GM18517 (cell line): ENCODE measurements at regions not wholly inside any gene's neighbourhood (a gene's known extent, or its start where the extent isn't known, plus 50 kb on each side); places are given as distances from the start of the nearest gene placed in this dataset.

Experiments
- ATAC-seq: cut with Tn5 transposase; IDR thresholded peaks from one replicate; pipeline ENCODE4 v1.9.1; 2021; ENCODE audit warnings: mild to moderate bottlenecking, moderate library complexity; ENCODE audit not compliant: unreplicated experiment

DNA sequence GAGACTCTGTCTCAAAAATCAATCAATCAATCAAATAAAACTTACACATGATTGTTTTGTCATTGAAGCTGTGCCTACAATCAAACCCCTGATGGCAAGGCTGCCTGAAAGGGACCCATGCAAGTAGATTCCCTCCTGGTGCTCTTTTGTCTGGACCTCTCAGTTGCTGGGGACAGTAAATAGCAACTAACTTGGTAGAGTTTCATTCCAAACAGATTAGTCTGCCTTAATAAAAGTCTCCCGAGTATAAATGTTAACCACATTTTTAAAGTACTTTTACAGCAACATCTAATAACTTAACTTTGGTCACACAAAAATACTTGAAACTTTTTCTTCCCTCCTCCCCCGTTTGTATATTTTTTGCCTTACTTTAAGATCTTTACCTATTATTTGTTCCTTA, 105.5 kb downstream of the FEM1C start:
- ATAC-seq, result no peak

DNA sequence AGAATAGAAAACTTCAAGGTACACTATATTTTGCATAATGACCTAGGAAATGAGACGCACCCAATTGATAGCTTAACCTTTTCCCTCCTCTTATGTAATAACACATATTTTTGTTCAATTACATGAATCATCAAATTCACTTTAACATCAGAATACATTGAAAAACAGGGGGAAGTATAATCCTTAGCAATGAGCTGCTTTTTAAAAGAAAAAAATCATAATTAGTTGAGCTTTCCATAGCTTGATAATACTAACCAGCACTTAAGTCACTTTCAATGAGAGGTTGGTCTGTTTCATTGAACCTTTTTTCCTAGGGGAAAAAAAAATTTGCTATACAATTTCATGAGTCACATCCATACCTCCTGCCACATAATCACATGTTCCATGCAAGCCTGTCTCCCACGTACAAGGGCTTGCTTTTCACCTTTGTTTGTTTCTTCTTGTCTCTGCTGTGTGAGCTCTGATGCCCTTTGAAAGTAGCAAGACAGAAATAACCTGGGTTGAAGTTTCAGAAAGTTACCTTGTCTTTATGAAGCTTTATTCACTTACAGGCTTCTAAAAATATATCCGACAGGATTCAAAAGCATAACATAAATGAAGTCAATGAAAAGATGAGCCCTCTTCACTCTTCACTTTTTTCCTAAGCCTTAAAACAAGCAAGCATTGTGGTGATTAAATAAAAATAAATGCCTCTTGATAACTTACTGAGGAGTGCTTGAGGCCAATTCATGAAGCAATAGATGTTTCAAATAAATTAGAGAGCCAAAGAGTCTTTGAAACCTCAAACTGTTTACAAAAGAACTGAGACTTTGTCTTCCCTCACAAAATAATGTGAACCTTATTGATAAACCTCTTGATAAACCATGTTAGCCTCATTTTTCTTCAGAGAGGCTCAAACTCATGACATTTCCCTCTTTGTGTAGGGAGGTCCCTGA, 108.5 kb downstream of the FEM1C start:
- no peak for ATAC-seq

DNA sequence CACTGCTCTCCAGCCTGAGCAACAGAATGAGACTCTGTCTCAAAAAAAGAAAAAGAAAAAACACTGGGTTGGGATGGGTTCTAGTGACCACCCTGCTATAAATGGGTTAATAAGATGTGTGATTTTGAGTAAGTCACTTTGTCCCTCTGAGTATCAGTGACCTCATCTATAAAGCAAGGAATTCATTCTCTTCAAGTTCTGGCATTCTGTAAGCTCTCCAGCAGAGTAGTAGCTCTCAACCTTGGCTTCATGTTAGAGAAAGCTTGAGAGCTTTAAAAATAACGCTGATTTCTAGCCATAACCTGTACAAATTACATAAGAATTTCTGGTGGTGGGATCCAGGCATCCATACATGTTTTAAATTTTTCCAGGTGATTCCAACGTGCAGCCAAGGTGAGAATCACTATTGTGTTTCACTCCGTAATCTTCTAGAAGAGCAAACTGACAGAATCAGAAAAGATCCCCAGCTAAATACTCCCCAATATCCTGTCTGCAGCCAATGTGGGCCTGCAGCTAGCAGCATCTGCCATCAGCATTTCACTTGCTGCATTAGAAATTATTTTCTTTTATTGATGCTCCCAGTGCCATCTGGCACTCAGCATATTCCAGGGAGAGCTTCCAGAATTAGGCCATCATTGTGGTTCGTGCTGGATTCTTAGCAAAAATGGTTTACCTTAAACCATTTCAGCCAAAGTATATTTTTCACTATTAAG, 109.4 kb downstream of the FEM1C start:
- ATAC-seq, result no peak

DNA sequence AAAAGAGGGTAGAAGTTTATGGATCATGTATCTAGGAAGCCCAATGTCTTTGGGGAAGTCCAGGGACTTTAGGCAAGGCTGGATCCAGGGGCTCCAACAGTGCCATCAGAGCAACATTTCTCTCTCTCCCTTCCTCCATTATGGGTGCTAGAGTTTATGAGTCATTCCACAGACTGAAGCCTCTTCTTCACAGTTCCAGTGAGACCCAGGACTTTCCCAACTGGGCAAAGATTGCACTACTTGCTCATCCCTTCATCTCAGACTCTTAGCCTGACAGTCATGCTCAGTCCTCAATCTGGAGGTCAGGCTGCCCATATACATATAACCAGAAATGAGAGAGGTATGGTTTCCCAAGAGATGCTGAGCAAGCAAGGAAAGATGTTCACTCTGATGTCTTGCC, 110.7 kb downstream of the FEM1C start:
- no peak for ATAC-seq

DNA sequence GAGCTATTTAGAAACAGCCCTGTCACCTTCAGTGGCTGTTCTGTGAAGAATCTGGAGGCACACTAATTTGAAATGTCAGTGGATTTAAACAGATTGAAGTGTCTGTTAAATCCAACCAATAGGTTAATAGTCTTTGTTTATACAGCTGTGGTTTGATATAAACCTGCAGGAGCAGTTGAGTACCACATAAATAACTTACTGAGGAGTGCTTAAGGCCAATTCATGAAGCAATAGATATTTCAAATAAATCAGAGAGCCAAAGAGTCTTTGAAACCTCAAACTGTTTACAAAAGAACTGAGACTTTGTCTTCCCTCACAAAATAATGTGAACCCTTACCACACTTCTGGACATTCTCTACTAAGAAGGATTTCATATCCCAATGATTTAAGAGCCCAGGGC, 111.9 kb downstream of the FEM1C start:
- ATAC-seq, result no peak

DNA sequence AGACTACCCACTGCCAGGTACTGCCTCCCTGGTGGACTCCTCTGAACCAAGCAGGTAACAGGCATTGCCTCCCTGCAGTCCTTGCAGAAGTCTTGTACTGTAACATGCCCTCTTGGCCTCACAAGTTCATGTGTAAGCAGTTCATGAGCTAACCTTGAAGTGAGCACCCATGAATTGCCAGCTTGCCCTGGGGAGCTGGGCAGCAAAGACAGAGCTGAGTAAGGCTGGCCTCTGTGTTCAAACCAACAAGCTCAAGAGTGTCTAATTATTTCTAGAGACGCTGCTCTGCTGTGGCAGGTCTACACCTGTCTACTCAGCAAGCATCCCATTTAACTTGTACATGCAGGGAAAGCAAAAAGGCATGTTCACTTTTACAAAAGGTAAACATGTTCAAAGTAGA, 113.5 kb downstream of the FEM1C start:
- ATAC-seq, result no peak

DNA sequence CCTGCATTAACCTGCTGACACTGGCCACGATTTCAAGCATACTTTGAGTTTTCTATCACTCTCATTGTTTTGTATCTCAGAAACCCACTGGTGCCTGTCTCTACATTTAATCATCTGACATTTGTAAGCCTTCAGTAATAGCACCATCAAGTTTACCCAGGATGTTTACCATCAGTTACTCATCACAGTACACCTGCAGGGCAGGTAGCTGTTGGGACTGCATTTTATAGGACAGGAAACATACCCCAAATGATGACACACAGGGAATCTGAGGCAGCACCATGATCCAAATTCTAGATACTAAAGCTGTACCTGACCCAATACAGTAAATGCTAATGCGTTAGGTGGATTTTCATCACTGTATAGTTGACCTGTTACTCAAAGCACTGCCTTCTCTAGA, 114.2 kb downstream of the FEM1C start:
- ATAC-seq, result no peak

DNA sequence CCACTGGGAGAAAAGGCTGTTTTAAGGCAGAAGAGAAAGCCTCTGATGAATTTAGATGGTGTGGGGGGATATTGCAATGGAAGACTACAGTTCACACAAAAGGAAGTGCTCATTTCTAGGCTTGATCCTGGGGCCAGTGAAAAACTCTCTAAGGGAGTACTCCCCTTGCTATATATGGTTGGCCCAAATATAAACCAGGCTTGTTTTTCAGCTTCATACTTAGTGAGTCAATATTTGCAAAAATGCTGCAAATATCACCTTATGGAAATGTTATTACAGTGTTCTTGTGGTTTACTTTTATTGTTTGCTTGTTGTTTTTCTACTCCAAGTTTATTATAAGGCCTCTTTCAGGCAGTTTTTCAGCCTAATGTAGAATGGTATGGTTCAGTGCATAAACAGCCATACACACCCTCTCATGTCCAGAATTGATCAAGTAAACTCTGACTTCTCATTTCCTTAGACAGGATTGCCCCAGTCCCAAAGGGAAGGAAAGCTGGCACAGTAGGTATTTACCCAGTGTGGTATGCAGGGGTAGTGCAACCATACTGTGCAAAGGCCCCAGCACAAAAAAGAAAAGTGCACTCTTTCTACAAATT, 115.1 kb downstream of the FEM1C start:
- ATAC-seq, result no peak

DNA sequence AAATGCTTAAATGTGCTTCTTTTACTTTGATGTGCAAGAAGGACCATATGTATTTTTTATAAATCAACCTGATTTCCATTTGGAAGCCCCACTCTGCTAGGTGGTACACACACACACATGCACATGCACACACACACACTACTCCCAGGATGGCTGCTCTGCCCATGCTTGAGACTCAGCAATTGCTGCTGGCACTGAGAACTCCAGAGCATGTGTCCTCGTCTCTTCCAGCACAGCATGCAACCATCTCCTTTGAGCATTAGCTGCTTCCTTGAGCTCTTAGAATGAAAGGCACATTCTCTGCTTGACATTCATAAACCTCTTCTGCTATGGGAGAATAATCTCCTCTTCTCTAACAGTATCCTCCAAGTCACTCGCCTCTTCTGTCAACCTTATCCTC, 115.9 kb downstream of the FEM1C start:
- ATAC-seq, result no peak

DNA sequence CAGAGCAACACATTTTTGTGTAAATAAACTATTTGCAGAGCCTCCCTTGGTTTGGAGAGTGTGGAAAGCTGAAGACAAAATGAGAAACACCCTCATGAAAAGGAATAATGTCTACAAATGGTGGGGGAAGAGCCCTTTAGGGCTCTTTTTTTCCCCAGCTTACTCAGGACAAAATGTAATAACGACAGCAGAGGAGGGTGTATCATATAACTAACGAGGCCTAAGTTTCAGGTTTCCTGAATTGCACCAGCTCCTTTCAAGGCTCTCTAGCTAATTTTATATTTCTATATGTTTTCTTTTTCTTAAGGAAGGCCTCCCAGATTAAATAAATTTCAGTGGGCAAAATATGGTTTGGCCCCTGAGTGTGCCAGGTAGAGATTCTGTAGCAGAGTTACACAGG, 116.3 kb downstream of the FEM1C start:
- no peak for ATAC-seq

DNA sequence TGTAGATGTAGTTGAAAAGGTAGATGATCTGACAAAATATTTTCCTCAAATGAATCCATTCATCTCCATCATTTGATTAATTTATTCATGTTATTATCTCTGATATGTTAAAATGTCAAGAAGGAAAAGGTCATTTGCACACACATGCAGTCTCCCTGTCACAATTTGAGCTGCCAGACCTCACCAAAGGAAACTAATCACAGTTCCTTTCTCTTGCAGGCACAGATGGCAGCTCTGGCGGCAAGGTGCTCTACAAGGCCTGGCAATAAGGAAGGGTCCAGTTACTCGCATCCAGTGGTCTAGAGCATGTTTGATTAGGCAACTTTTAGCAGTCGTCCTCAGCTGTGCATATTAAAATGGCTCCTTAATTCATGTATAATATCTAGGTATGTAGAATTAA, 120.1 kb downstream of the FEM1C start:
- ATAC-seq, result no peak

DNA sequence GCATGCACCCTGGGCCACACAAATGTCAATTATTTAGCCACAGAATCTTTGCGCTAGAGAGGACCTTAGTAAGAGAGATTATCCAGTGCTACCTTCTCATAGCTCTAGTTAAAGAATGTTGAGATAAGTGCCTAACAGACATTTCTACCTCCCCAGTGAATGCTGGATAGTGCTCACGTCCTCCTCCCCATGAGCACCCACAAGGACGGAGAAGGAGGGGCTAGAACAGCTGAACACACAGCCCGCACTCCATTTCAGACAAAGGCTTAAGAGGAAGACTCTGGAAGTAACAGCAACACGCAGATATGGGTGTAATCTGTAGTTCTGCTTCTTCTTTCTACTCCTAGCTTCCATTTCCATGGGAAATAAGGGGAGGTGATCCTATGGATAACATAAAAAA, 120.5 kb downstream of the FEM1C start:
- no peak for ATAC-seq

DNA sequence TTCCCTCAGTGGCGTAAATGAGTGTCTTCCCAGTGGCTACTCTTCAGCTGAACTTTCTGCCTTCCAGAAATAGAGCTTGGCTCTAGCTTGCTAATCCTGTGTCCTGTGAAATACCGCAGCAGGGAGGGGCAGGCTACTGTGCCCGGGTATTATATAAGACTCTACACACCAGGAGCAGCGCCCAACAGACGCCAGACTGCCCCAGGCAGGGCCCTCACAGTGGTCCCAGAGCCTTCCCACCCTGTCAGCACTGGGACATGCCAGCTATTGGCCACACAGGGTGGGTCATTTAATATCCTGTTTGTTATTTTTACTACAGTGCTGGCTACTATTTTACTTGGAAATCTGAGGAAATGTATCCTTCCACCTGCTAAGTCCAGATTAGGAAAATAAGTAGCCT, 121.0 kb downstream of the FEM1C start:
- no peak for ATAC-seq

DNA sequence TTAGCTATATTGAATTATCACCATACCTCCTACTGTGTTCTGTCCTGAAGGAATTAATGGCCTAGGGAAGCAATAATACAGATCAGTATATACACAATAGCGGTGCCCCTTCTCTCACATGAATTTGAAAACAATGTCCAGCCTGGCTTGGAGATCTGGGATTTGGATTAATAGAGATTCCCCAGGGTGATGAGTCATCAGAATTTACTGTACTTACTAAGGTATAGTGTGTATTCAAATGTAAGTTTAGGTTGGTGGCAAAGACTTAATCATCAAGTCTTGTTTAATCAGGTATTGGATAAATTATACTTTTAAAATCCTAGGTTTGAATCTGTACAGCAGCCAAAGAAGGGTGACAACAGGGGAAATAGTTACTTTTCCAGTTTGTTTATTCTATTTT, 121.5 kb downstream of the FEM1C start:
- ATAC-seq, result no peak

DNA sequence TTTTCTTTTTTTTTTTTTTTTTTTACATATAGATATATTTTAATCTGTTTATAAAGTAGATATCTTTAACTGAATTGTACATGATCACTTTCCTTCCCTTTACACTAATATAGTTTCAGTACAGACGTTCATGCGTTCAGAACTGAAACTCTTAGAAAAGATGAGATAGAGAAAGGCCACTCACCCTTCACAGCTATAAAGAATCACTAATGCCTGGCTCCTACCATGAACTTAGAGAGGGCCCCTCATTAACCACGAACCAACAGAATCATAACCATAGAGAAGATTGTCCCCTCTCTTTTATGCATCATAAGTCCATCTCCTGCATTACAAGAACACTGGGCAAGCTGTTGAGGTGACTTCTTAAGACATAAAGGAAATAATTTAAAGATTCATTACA, 123.8 kb downstream of the FEM1C start:
- ATAC-seq, result peak; percentile 46

DNA sequence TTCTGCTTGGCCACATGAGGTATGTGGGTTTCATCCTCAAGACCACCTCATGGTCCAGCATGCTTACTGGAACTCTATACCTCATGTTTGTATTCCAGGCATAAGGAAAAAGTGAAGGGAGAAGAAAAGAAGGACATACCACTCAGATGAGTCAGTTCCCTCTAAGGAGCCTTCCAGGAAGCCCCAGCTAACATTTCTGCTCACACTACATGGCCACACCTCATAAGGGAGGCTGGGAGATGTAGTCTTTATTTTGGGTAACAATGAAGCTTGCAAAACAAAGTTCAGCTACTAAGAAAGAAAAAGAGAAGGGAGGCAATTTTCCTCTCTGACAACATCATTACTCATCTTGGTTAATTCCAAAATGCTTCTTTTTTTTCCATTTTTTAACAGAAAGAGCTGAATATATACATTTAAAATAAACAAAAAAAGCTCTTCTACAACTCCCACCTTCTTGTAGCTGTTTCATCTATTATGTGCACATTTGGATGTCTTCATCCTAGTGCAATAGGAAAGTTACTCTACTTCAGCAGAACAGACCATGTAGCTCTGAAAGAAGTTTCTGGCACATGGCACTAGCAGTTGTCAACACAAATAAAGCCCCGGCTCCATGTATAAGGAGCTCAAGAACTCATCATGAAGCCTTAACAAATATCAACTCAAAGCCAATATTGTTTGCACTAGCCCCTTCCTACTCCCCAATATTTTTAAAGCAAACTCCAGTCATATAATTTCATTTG, 123.6 kb upstream of the CCDC112 start:
- no peak for ATAC-seq

DNA sequence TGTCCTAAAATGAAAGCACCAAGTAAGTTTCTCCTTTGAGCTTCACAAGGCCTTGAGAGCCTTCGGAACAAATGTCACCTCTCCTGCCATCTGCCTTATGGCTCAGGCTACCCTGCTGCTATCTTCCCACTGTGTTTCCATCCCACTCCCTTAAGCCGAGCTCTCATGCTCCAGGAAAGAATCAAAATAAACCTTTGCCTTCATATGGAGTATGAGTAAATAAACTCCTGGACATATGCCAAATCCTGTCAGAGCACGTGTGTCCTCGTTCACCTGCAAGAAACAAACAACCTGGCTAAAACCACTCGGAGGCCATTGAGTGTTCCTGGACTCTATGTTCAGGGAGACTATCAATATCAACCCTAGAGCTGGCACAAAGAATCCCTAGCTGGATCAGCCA, 122.3 kb upstream of the CCDC112 start:
- no peak for ATAC-seq

DNA sequence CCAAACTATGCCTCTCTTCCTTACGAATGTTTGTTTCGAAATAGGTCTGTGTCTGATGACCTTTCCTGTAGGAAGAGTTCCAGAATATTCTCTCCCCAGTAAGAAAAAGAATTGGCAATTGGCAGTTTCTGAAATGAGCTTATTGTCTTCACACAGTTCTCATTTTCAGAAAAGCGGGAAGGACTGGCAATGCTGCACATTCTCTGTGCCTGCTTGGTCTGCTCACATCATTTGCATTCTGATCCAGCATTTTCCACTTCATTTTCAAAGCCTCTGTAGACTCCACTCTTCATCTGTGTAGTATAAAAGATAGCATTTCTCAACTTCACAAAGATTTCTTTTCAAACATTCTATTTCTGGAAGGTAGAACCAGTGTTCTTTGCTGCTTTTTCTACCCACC, 120.6 kb upstream of the CCDC112 start:
- ATAC-seq, result no peak

DNA sequence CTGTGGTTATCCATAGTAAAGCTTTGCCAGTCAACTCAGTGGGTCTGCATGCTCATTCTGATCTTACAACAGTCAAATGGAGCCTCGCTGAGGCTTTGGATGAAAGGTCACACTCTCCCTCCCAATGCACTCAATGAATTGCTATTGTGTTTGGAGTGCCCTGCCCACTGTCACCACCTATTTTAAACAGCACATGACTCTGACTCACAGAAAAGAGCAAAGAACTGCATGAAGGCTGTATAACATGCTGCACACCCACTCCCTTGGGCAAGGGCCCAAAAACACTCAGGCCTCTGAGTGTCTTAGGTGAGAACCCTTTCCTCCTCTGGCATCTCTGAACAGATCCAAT, 118.7 kb upstream of the CCDC112 start:
- no peak for ATAC-seq

DNA sequence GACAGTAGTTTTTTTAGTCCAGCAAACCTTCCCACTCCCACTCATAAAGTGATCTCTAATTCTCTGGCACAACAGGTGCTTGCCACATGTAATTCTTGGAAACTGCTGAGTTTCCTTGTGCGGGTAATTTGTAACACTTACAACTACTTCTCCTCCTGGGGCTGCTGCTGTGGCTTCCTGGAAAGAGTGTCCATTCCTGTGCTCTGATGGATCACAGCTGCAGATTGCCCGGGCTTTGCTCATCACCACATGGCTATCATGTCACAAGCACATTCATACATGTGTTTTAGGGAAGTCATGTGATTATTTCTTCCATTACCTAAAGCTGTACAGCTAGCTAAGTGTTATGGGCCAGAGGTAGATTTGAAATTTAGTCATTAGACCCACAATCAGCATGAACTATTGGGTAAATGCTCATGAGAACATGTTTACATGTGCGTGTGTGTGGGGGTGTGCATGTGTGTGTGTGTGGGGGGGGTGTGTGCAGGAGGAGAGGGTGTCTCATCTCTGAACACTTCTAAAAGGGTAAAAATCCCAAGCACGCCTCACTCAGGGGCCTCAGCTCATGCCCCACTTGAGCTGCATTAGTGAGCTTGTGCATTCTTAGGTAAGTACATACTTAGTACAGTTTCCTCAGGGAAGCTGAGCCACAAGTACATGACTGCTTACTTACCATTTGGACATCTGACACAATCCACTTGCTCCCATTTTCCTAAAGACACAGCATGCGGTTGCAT, 118.1 kb upstream of the CCDC112 start:
- no peak for ATAC-seq

DNA sequence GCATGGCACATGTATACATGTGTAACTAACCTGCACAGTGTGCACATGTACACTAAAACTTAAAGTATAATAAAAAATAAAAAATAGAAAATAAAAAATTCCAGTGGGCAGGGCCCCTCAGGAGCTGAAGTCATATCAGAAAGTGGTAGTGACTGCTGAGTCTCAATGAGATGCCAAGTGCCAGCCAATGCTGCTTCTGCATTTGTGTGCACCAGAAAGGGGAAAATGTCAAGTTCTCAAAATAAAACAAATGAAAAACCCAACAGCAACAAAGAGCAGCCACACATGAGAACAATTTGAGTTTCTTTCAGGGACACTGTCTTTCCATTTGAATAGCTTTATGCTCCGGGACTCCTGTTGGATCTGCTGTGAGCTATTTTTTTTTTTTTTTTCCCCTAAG, 117.2 kb upstream of the CCDC112 start:
- no peak for ATAC-seq
